ENCODE measurements at regions not wholly inside any gene's neighbourhood (a gene's known extent, or its start where the extent isn't known, plus 50 kb on each side); places are given as distances from the start of the nearest gene placed in this dataset.
A peak's percentile ranks its signal among the peaks of the same experiment; 100 is the strongest.

GRCh38 chr4:38237139-38237538, 276.9 kb downstream of the PTTG2 start (continued):
- TF ChIP-seq TFAP4 (IDR thresholded peaks at IDR 0.05; ENCODE audit: borderline replicate concordance, low read depth) (no peak), NR2C2 (CRISPR knock-in tag; IDR thresholded peaks at IDR 0.05; ENCODE audit: borderline replicate concordance) (no peak), PAXIP1 (CRISPR knock-in tag; conservative IDR thresholded peaks at IDR 0.05) (0 out of 2 replicates have a peak, but pooled peaks have one; percentile 16), ZNF674 (CRISPR knock-in tag; IDR thresholded peaks at IDR 0.05; ENCODE audit: low read depth) (no peak), FOXO1 (CRISPR knock-in tag; IDR thresholded peaks at IDR 0.05) (peak; percentile 32; the same call in 1 of the 2 replicates), TAF15 (IDR thresholded peaks at IDR 0.05; ENCODE audit: low read depth, low read length, poor library complexity, severe bottlenecking) (no peak), ZNF850 (CRISPR knock-in tag; conservative IDR thresholded peaks at IDR 0.05) (no peak), IRF2 (CRISPR knock-in tag; IDR thresholded peaks at IDR 0.05) (0 out of 2 replicates have a peak, but pooled peaks have one; percentile 22), E2F5 (CRISPR knock-in tag; conservative IDR thresholded peaks at IDR 0.05) (no peak), KLF13 (CRISPR knock-in tag; IDR thresholded peaks at IDR 0.05) (no peak), MED1 (CRISPR knock-in tag; IDR thresholded peaks at IDR 0.05) (peak; percentile 75), HOMEZ (CRISPR knock-in tag; IDR thresholded peaks at IDR 0.05; ENCODE audit: low read depth) (peak; percentile 33; the same call in 1 of the 2 replicates), TEAD3 (CRISPR knock-in tag; optimal IDR thresholded peaks at IDR 0.05; ENCODE audit: borderline replicate concordance) (peak; percentile 27), ZNF558 (CRISPR knock-in tag; IDR thresholded peaks at IDR 0.05; ENCODE audit: borderline replicate concordance) (no peak), THRA (CRISPR knock-in tag; IDR thresholded peaks at IDR 0.05; ENCODE audit: borderline replicate concordance) (no peak)
